Endothelial cell of umbilical vein (primary cell): ENCODE measurements at regions not wholly inside any gene's neighbourhood (a gene's known extent, or its start where the extent isn't known, plus 50 kb on each side); places are given as distances from the start of the nearest gene placed in this dataset.

Experiments
- BruUV-seq: library from RNA; stranded (reverse); fragments of 400-500 nt; replicated peaks from 2 replicates; lab custom pipeline; 2021; lab: Mats Ljungman, UMichigan
- CTCF ChIA-PET: fragments of 300-600, 350-600 bp; sonication (Branson Sonifier 250); formaldehyde crosslinking; loops from one replicate; lab custom pipeline; 2021; ENCODE audit warnings: antibody characterized with exemption, inconsistent platforms; lab: Charles Lee
- POLR2A ChIA-PET: fragments of 300-600, 350-600 bp; sonication (Branson Sonifier 250); formaldehyde crosslinking; loops from one replicate; lab custom pipeline; 2021; ENCODE audit warnings: antibody characterized with exemption, inconsistent platforms; lab: Charles Lee
- DNase-seq: peaks from one replicate; pipeline ENCODE4 v3.0.0-alpha.2; 2011; ENCODE audit warnings: low read depth, low spot score
- FAIRE-seq: peaks from 2 replicates; lab custom pipeline; 2011; peaks lifted over from hg19 to GRCh38; lab: Jason Lieb, UNC
- H2AFZ ChIP-seq: 2 replicates; pipeline ENCODE4 v1.6.0; 2012; ENCODE audit warnings: low read depth, low read length, control low read depth, inconsistent platforms
- H3K27ac ChIP-seq: 2 replicates; pipeline ENCODE4 v1.5.1; 2011; ENCODE audit warnings: low read depth, mild to moderate bottlenecking, control low read depth, low read length, moderate library complexity; ENCODE audit not compliant: insufficient read depth
- H3K27me3 ChIP-seq, 2 experiments: 2 replicates each; pipeline versions ENCODE4 v1.6.0 to v1.6.1; 2011; ENCODE audit warnings: low read length in 2 of 2, mixed read lengths in 1 of 2; ENCODE audit not compliant: control insufficient read depth in 2 of 2, insufficient read depth in 2 of 2
- H3K36me3 ChIP-seq, 2 experiments: 2 replicates in 1 of 2; 3 replicates in 1 of 2; pipeline ENCODE4 v1.5.1; 2011; ENCODE audit warnings: low read length in 2 of 2, mild to moderate bottlenecking in 1 of 2, moderate library complexity in 1 of 2; ENCODE audit not compliant: control insufficient read depth in 2 of 2, insufficient read depth in 2 of 2; ENCODE audit errors: extremely low read depth in 1 of 2
- H3K4me1 ChIP-seq: 3 replicates; pipeline ENCODE4 v1.5.1; 2011; ENCODE audit warnings: mild to moderate bottlenecking, low read length; ENCODE audit not compliant: control insufficient read depth, insufficient read depth; ENCODE audit errors: extremely low read depth
- H3K4me2 ChIP-seq: 2 replicates; pipeline ENCODE4 v1.6.1; 2011; ENCODE audit warnings: low read length, control low read depth, mixed read lengths; ENCODE audit not compliant: insufficient read depth
- H3K4me3 ChIP-seq, 3 experiments: fragments of 200-600 bp in 1 of 3; sonication (generic), shearing (Covaris generic) in 1 of 3; replicated peaks in 1 of 3; 2 replicates each; pipeline ENCODE4 v1.5.1; 2011 to 2016; ENCODE audit warnings: control low read depth in 3 of 3, low read length in 3 of 3, mild to moderate bottlenecking in 2 of 3, inconsistent platforms in 1 of 3, low read depth in 1 of 3, moderate library complexity in 1 of 3; ENCODE audit not compliant: insufficient read depth in 1 of 3
- H3K79me2 ChIP-seq: 2 replicates; pipeline ENCODE4 v1.6.0; 2012; ENCODE audit warnings: low read length, inconsistent platforms; ENCODE audit not compliant: control insufficient read depth, insufficient read depth
- H3K9ac ChIP-seq: replicated peaks from 2 replicates; pipeline ENCODE3; 2011; ENCODE audit warnings: low read length, control low read depth; ENCODE audit not compliant: insufficient read depth; ENCODE audit errors: extremely low read depth
- H3K9me1 ChIP-seq: replicated peaks from 3 replicates; pipeline ENCODE4 v1.6.0; 2011; ENCODE audit warnings: mild to moderate bottlenecking, low read length; ENCODE audit not compliant: control insufficient read depth, insufficient read depth; ENCODE audit errors: extremely low read depth
- H3K9me3 ChIP-seq: replicated peaks from 2 replicates; pipeline ENCODE4 v1.5.1; 2012; ENCODE audit warnings: low read length, inconsistent platforms; ENCODE audit not compliant: control insufficient read depth, insufficient read depth
- H4K20me1 ChIP-seq: replicated peaks from 2 replicates; pipeline ENCODE3; 2011; ENCODE audit warnings: mild to moderate bottlenecking, low read length; ENCODE audit not compliant: control insufficient read depth, insufficient read depth; ENCODE audit errors: extremely low read depth
- EZH2 ChIP-seq: IDR thresholded peaks from 2 replicates; pipeline ENCODE4 v1.6.1; 2012; ENCODE audit warnings: borderline replicate concordance, low read depth, mild to moderate bottlenecking, moderate library complexity, low read length, inconsistent platforms; ENCODE audit not compliant: severe bottlenecking
- FOS ChIP-seq: IDR thresholded peaks from 2 replicates; pipeline ENCODE4 v1.6.1; 2011; ENCODE audit warnings: mild to moderate bottlenecking, low read length, moderate library complexity, borderline replicate concordance; ENCODE audit not compliant: insufficient read depth
- GATA2 ChIP-seq: IDR thresholded peaks from 2 replicates; pipeline ENCODE4 v1.7.0; 2011; ENCODE audit warnings: low read depth, mild to moderate bottlenecking, moderate library complexity, mixed read lengths, low read length; ENCODE audit not compliant: insufficient read length, insufficient read depth
- JUN ChIP-seq: IDR thresholded peaks from 2 replicates; pipeline ENCODE4 v1.6.1; 2011; ENCODE audit warnings: borderline replicate concordance, low read depth; ENCODE audit not compliant: insufficient read length, insufficient read depth
- MYC ChIP-seq: IDR thresholded peaks from one replicate; pipeline ENCODE4 v1.6.1; 2011; ENCODE audit warnings: mild to moderate bottlenecking, low read depth, low read length
- POLR2A ChIP-seq: IDR thresholded peaks from 2 replicates; pipeline ENCODE4 v1.6.1; 2012; ENCODE audit warnings: low read depth, mild to moderate bottlenecking, control low read depth, low read length
- POLR2AphosphoS5 ChIP-seq: IDR thresholded peaks from 2 replicates; pipeline ENCODE4 v1.6.1; 2012; ENCODE audit warnings: low read depth, mild to moderate bottlenecking, control low read depth, low read length, moderate library complexity; ENCODE audit not compliant: insufficient read depth
- dilution Hi-C: fragments of 300-500 bp; cut with MboI; formaldehyde crosslinking; loops from one replicate; pipeline ENCODE4 v1.15.0; 2019; ENCODE audit warnings: low sequenced_read_pairs; ENCODE audit not compliant: extremely low pct_ligation_motif_present
- intact Hi-C: fragments of 100-400 bp; cut with micrococcal nuclease; formaldehyde crosslinking; loops from one replicate; pipeline ENCODE4 v1.10.0; 2022
- TF ChIP-seq, protein P1 (sequence below), 2 donors: IDR thresholded peaks; 1 replicate in 1 of 2; 2 replicates in 1 of 2; pipeline ENCODE4 v1.5.1; 2011; ENCODE audit warnings: low read length in 2 of 2, mild to moderate bottlenecking in 2 of 2, moderate library complexity in 2 of 2, control low read depth in 1 of 2, inconsistent platforms in 1 of 2, low read depth in 1 of 2; ENCODE audit not compliant: insufficient read depth in 1 of 2; ENCODE audit errors: extremely low read depth in 1 of 2
- TF ChIP-seq, protein P2 (sequence below): IDR thresholded peaks from 2 replicates; pipeline ENCODE4 v1.6.1; 2011; ENCODE audit not compliant: insufficient read depth, insufficient read length

DNA sequence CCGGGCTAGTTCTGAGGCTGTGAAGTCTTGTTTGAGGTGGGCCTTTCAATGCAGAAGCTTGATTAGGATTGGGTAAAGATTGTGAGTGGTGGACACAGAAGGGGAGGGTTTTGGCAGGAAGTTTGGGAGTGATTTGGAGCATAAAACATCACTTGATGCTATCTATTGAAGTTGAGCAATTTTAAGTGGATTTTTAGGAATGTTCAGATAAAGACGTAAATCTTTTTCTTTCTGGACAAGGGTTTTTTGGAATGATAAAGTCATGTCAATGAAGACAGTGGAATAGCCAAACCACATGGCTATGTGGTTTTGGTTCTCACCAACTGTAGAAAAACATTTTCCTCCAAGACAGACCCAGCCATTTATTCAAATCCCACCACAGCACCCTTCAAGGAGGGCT is 111.2 kb upstream of the SNX19 start:
- Histone ChIP-seq H3K9me3 (no peaks in the 10 kb centered on the region), H3K4me3 (no peak overlapping the region), H3K9ac (no peak overlapping the region), H3K27ac (no peak overlapping the region), H3K4me1 (no peaks in the 10 kb centered on the region), H3K79me2 (no peaks in the 10 kb centered on the region), H3K4me2 (no peak overlapping the region), H4K20me1 (no peaks in the 10 kb centered on the region), H3K9me1 (no peaks in the 10 kb centered on the region), H3K27me3 (no peaks in the 10 kb centered on the region), H2AFZ (no peak overlapping the region), H3K36me3 (no peaks in the 10 kb centered on the region)
- no peak for FAIRE-seq
- dilution Hi-C loops = no loop called here
- TF ChIP-seq JUN (no peak), POLR2AphosphoS5 (no peak), POLR2A (no peak), MYC (no peak), GATA2 (no peak), FOS (no peak), EZH2 (no peak)
- TF ChIP-seq, protein P1, sequence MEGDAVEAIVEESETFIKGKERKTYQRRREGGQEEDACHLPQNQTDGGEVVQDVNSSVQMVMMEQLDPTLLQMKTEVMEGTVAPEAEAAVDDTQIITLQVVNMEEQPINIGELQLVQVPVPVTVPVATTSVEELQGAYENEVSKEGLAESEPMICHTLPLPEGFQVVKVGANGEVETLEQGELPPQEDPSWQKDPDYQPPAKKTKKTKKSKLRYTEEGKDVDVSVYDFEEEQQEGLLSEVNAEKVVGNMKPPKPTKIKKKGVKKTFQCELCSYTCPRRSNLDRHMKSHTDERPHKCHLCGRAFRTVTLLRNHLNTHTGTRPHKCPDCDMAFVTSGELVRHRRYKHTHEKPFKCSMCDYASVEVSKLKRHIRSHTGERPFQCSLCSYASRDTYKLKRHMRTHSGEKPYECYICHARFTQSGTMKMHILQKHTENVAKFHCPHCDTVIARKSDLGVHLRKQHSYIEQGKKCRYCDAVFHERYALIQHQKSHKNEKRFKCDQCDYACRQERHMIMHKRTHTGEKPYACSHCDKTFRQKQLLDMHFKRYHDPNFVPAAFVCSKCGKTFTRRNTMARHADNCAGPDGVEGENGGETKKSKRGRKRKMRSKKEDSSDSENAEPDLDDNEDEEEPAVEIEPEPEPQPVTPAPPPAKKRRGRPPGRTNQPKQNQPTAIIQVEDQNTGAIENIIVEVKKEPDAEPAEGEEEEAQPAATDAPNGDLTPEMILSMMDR (IDR thresholded peaks at IDR 0.05; ENCODE audit: extremely low read depth in 1 of 2, insufficient read depth in 1 of 2, low read depth in 1 of 2, low read length in 2 of 2) = no peak
- TF ChIP-seq, protein P2, sequence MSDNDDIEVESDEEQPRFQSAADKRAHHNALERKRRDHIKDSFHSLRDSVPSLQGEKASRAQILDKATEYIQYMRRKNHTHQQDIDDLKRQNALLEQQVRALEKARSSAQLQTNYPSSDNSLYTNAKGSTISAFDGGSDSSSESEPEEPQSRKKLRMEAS = no peak
- CTCF ChIA-PET = interaction anchor here (1.6 kb wide), 1 partner anchor 15 kb away, joined by 4 read pairs; no protein-coding TSS in a partner anchor
- intact Hi-C loops = no loop called here
- BruUV-seq = no TSS peak
- POLR2A ChIA-PET = no interaction called here
- DNase-seq = no peak
